ENCODE measurements at regions not wholly inside any gene's neighbourhood (a gene's known extent, or its start where the extent isn't known, plus 50 kb on each side); places are given as distances from the start of the nearest gene placed in this dataset.
"Not testable (repeated sequence)": the region's sequence is repeated elsewhere in the genome, so short reads cannot be mapped to it uniquely, and the experiment has no call there.

DNA sequence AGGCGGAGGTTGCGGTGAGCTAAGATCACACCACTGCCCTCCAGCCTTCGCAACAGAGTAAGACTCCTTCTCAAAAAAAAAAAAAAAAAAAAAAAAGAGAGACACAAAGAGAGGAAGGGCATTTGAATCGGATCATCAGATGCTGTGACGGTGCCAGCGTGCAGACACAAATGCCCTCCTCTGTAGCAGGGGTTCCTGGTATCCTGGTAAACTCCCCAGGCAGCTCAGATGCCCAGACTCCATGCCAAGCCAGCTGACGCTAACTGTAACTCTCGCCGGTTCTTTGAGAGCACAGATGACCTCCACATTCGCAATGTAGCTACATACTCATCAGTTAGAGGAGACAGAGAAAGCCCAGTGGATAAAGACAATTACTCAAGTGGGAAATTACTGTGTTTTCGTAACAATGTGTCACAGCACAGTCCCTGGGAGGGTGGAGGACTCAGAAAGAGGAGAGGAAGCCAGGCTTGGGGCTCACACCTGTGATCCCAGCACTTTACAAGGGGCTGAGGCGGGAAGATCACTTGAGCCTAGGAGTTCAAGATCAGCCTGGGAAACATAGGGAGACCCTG is 153.1 kb downstream of the BRD1 start:
- DNase-seq: no peak

GRCh38 chr22:49673048-49673447 is 154.6 kb downstream of the BRD1 start:
- no peak for DNase-seq

DNA sequence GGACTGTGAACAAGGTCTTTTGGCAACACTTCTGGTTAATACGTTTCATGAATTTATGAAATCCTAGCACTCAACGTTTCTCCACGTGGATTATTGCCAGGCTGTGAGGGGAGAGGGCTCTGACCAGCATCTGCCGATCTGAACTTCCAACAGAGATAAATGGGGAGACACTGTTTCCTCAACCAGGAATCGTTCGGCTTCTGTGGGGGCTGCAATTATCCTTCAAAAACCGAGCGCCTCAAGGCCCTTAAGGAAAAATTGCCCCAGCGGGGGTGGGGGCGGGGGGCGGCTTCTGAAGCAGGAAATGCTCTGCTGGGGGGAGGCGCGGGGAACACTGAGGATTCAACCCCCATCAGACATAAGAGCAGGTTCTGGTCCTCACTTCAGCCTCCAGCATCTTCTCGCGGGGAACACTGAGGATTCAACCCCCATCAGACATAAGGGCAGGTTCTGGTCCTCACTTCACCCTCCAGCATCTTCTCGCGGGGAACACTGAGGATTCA is 155.6 kb downstream of the BRD1 start:
- DNase-seq: no peak

GRCh38 chr22:49671331-49672013 is 156.2 kb downstream of the BRD1 start:
- DNase-seq: no peak

- DNase-seq: peak; percentile 47
These were observed 157.0 kb downstream of the BRD1 start for GRCh38 chr22:49670456-49671330.

- not testable (repeated sequence) for DNase-seq
These were observed 157.7 kb downstream of the BRD1 start for GRCh38 chr22:49669969-49670455.

GRCh38 chr22:49669427-49669968 is 158.2 kb downstream of the BRD1 start:
- DNase-seq: not testable (repeated sequence)

DNA sequence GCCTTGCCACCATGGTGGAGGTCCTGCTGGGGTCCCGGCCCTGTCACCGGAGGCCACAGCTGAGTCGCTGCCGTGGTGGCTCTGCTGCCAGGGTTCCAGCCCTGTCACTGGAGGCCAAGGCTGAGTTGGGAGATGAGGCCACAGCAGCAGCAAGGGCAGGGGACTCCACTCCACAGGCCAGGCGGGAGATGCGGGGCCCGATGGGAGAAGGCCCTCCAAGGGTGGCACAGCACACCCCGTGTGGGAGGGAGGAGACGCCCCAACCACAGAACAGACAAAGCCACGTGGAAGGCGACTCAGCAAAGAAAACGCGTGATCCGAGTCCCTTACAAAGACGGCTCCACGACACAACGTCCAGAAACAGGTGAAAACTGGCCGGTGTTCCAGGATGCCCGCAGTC is 159.3 kb downstream of the BRD1 start:
- DNase-seq: no peak

DNA sequence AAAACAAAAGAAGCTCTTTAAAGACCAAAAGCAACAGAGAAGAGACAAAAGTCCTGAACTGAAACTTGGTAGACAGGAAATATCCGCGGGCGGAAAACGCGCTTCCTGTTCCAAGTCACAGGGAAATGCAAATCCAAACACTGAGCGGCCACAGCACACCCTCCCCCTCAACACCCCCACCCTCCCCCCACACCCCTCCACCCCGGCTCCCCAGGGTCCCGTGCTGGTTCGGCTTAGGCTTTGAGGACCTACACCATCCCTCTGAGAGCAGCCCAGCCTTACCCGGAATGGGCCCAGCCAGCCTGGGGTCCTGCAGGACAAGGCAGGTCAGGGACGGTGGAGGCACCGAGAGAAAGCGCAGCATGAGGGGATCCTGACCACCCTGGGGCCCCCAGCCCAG is 160.4 kb downstream of the BRD1 start:
- no peak for DNase-seq

- DNase-seq: no peak
These were observed 161.4 kb downstream of the BRD1 start for GRCh38 chr22:49666146-49666809.

GRCh38 chr22:49664891-49665290 is 162.8 kb downstream of the BRD1 start:
- DNase-seq: no peak

DNA sequence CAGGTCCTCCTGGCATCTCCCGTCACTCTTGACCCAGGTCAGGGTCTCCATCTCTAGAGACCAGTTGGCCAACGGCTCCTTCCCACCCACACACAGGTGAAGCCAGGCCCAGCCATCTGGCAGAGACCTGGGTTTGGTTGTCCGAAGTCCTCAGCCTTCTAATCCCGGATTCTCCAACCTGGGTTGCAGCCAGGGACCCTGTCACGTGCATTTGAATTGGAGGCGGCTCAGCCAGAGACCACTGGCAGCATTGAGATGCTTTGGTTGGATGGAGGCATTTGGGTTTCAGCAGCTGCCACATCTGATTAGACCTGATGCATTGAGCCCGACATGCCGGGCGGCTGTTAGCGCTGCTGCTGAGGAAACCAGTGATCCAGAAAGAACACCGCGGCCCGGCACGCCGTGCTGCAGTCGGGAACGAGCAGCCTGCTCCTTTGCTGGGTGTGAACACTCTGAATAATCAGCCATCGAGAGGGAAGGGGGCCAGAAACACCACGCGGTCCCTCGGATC is 163.2 kb downstream of the BRD1 start:
- DNase-seq: no peak

- no peak for DNase-seq
These were observed 163.8 kb downstream of the BRD1 start for GRCh38 chr22:49663823-49664222.

GRCh38 chr22:49663311-49663711 is 164.4 kb downstream of the BRD1 start:
- DNase-seq: no peak

GRCh38 chr22:49662681-49663080 is 165.0 kb downstream of the BRD1 start:
- no peak for DNase-seq

GRCh38 chr22:49660794-49661781 is 166.6 kb downstream of the BRD1 start:
- DNase-seq: no peak

DNA sequence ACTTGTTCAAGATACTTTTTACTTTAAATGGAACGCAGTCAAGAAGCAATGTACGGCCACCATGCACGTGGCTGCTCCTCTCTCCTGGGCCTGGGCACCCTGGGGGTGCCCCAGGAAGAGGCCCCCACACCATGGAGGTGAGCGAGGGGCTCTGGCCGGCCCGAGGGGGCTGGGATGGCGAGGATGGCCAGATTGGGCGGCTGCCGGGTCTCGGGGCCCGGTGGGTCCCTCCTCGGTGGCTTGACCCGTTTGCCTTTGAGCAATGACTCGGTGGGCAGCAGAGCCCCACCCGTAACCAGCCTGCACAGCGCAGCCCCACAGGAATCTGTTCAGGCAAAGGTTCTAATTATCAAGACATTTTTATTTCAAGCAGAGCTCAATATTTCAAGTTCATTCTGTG is 167.4 kb downstream of the BRD1 start:
- no peak for DNase-seq

DNA sequence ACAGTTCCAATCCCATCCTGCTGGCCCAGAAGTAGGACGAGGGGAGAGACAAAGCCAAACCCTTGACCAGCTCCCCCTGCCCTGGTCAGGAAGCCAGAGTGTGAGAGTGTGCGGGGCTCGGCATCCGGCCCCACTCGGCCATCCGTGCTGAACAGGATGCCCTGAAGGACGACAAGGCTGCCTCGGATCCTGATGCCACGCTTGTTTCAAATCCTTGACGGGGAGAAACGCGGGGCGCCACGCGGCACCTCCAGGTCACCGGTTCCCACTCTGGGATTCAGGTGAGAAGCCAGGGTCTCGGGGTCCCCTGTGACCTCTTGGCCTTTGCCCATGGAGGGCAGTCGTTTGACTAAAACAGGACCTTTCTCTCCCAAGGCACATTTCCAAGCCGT is 167.8 kb downstream of the BRD1 start:
- no peak for DNase-seq

GRCh38 chr22:49659281-49659923 is 168.3 kb downstream of the BRD1 start:
- DNase-seq: no peak

- DNase-seq: no peak
These were observed 168.8 kb downstream of the BRD1 start for GRCh38 chr22:49658902-49659280.

Data from femur (tissue), 1 donor.